EL (cell line): ENCODE measurements at regions not wholly inside any gene's neighbourhood (a gene's known extent, or its start where the extent isn't known, plus 50 kb on each side); places are given as distances from the start of the nearest gene placed in this dataset.

Experiments
- DNase-seq: peaks from one replicate; pipeline ENCODE4 v3.0.0-alpha.2; 2016

- DNase-seq: no peak
These were observed 264.0 kb upstream of the TSHZ2 start for GRCh38 chr20:52708137-52708536.

GRCh38 chr20:52704553-52704952 lies 267.6 kb upstream of the TSHZ2 start:
- no peak for DNase-seq

- DNase-seq: no peak
These were observed 283.8 kb upstream of the TSHZ2 start for GRCh38 chr20:52688345-52688744.

- DNase-seq: no peak
These were observed 287.3 kb upstream of the TSHZ2 start for GRCh38 chr20:52684905-52685304.

- DNase-seq: no peak
These were observed 288.0 kb upstream of the TSHZ2 start for GRCh38 chr20:52684176-52684575.

- DNase-seq: no peak
These were observed 288.4 kb upstream of the TSHZ2 start for GRCh38 chr20:52683761-52684160.

GRCh38 chr20:52682237-52682636 lies 289.9 kb upstream of the TSHZ2 start:
- no peak for DNase-seq

- no peak for DNase-seq
These were observed 290.9 kb upstream of the TSHZ2 start for GRCh38 chr20:52681288-52681687.

GRCh38 chr20:52677216-52677615 lies 294.9 kb upstream of the TSHZ2 start:
- DNase-seq: no peak

- DNase-seq: no peak
These were observed 295.7 kb upstream of the TSHZ2 start for GRCh38 chr20:52676283-52676995.

GRCh38 chr20:52675375-52675774 lies 296.8 kb upstream of the TSHZ2 start:
- DNase-seq: no peak

GRCh38 chr20:52668626-52669025 lies 303.5 kb upstream of the TSHZ2 start:
- DNase-seq: no peak

GRCh38 chr20:52667358-52667757 lies 304.8 kb upstream of the TSHZ2 start:
- no peak for DNase-seq

GRCh38 chr20:52665441-52665840 lies 306.7 kb upstream of the TSHZ2 start:
- DNase-seq: no peak

- no peak for DNase-seq
These were observed 316.8 kb upstream of the TSHZ2 start for GRCh38 chr20:52655395-52655794.

- DNase-seq: no peak
These were observed 317.6 kb upstream of the TSHZ2 start for GRCh38 chr20:52654567-52654966.

- DNase-seq: no peak
These were observed 319.9 kb upstream of the TSHZ2 start for GRCh38 chr20:52652271-52652670.

GRCh38 chr20:52649727-52650126 lies 322.4 kb upstream of the TSHZ2 start:
- no peak for DNase-seq

GRCh38 chr20:52645822-52646221 lies 326.3 kb upstream of the TSHZ2 start:
- no peak for DNase-seq

- DNase-seq: no peak
These were observed 329.1 kb upstream of the TSHZ2 start for GRCh38 chr20:52643034-52643433.

- DNase-seq: no peak
These were observed 335.0 kb upstream of the TSHZ2 start for GRCh38 chr20:52637201-52637600.

GRCh38 chr20:52631469-52631868 lies 340.7 kb upstream of the TSHZ2 start:
- DNase-seq: no peak

GRCh38 chr20:52630138-52630537 lies 342.0 kb upstream of the TSHZ2 start:
- DNase-seq: no peak

GRCh38 chr20:52624281-52624680 lies 347.9 kb upstream of the TSHZ2 start:
- no peak for DNase-seq

GRCh38 chr20:52622081-52622480 lies 350.1 kb upstream of the TSHZ2 start:
- DNase-seq: no peak
